A673 (cell line): ENCODE measurements at regions not wholly inside any gene's neighbourhood (a gene's known extent, or its start where the extent isn't known, plus 50 kb on each side); places are given as distances from the start of the nearest gene placed in this dataset.

Source experiments
- EZH2 ChIP-seq: fragments of 200-600 bp; sonication (generic); IDR thresholded peaks from 2 replicates; pipeline ENCODE4 v1.6.1; 2017; ENCODE audit warnings: borderline replicate concordance, low read depth, mild to moderate bottlenecking, mixed read lengths, antibody characterized with exemption, low read length; ENCODE audit not compliant: poor library complexity, severe bottlenecking
- TF ChIP-seq, protein P1 (sequence below): fragments of 300-800, 200-600 bp; sonication (generic); conservative IDR thresholded peaks from 2 replicates; pipeline ENCODE4 v1.5.1; 2017; ENCODE audit warnings: low read depth, mild to moderate bottlenecking, antibody characterized with exemption, low read length, moderate library complexity, mixed read lengths

DNA sequence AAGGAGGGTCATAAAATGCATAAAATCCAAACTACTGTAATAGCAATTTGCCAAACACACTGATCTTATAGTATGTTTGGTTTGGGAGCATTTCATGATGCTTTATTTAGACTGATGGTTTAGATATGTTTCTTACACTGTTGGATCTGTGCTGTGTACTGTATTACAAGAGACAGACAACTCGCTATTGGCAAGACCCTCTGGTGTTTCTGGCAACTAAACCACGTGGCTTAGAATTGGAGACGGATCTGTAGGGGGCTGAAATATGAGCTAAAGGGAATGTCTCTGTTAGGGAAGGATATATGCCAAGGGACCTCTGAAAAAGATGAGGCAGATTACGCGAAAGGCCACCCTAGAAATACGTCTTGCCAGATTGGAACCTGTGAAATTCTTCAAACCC, 208.7 kb downstream of the BARX2 start:
- TF ChIP-seq, protein P1, sequence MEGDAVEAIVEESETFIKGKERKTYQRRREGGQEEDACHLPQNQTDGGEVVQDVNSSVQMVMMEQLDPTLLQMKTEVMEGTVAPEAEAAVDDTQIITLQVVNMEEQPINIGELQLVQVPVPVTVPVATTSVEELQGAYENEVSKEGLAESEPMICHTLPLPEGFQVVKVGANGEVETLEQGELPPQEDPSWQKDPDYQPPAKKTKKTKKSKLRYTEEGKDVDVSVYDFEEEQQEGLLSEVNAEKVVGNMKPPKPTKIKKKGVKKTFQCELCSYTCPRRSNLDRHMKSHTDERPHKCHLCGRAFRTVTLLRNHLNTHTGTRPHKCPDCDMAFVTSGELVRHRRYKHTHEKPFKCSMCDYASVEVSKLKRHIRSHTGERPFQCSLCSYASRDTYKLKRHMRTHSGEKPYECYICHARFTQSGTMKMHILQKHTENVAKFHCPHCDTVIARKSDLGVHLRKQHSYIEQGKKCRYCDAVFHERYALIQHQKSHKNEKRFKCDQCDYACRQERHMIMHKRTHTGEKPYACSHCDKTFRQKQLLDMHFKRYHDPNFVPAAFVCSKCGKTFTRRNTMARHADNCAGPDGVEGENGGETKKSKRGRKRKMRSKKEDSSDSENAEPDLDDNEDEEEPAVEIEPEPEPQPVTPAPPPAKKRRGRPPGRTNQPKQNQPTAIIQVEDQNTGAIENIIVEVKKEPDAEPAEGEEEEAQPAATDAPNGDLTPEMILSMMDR: no peak
- TF ChIP-seq EZH2: no peak
